GM19240 (cell line): ENCODE measurements at regions not wholly inside any gene's neighbourhood (a gene's known extent, or its start where the extent isn't known, plus 50 kb on each side); places are given as distances from the start of the nearest gene placed in this dataset.

Experiments
- DNase-seq: peaks from one replicate; pipeline ENCODE4 v3.0.0; 2011; ENCODE audit warnings: low spot score; ENCODE audit not compliant: insufficient read length

- DNase-seq: no peak
Observed at GRCh38 chr9:99326917-99327189, 104.8 kb downstream of the SEC61B start.

DNA sequence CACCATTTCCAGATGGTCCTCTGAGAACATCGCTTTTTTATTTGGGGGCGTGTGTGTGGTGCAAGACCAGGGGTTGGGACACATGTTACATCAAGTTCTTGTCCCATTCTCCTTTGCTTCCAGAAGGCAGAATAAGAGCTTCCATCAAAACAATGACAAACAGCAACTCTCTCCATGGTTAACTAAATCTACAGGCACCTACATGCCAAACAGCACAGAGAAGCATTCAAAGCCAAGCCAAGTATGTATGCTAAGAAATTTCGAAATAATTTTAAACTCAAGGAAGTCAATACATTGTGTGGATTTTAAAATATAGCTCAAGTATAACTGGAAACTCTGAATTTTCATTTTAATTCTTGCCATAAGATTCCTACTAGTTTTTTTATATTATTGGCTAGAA is 105.6 kb downstream of the SEC61B start:
- DNase-seq: no peak

- no peak for DNase-seq
Observed at GRCh38 chr9:99335280-99335679, 113.2 kb downstream of the SEC61B start.

- no peak for DNase-seq
Observed at GRCh38 chr9:99336005-99336404, 113.9 kb downstream of the SEC61B start.

- no peak for DNase-seq
Observed at GRCh38 chr9:99336531-99336930, 114.4 kb downstream of the SEC61B start.

GRCh38 chr9:99340281-99340680 is 118.2 kb downstream of the SEC61B start:
- DNase-seq: no peak

GRCh38 chr9:99341686-99342085 is 119.6 kb downstream of the SEC61B start:
- DNase-seq: no peak

DNA sequence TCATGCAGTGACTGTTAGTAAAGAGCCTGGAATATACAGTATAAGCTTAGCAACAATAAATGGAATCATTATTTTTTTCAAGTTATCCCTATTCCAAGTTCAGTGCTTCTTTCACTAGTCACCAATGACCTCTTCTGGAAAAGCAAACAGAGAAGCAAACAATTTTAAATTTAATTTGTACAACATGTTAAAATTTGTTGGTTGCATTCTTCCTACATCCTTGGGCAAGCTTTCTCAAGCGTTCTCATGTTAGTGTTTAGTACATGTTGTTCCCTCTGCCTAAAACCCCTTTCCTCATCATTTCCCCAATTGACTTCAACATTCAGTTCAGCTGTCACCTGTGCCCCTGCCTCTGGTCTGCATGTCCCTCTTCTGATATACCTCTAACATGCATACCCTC is 123.4 kb downstream of the SEC61B start:
- no peak for DNase-seq

DNA sequence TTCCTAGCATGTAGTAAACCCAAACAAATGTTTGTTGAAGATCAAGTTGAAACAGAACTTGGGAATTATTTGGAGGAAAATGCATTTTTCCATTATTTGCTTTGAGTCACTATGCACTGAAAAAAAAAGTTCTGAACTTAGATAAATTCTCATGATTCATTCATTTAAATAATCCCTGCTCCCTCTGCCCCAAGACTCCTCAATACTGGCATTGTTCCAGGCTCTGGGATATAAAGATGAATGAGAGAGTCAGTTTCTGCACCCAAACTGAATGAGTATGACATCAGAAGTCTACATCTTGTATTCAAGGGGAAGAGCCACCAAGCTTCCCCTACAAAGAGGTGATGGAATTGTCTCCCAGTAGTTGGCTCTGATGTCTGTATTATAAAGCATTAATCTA is 123.9 kb downstream of the SEC61B start:
- no peak for DNase-seq

GRCh38 chr9:99347568-99347967 is 125.5 kb downstream of the SEC61B start:
- DNase-seq: no peak

DNA sequence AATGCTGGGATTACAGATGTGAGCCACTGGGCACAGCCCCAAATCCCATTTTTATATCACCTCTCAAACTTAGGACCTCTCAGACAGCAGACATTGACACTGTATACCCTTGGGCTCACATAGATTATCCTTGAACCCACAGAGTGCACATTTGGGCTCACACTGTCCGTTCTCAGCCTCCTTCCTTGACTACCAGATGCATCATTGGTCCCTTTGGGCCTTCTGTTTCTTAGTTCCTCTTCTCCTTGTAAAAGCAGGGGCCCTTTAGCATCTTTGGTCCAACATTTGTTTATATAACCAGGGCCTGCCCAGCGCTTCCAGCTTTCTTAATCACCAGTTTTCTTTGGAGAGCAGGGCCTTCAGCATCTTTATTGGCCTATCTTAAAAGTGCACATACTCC is 126.2 kb downstream of the SEC61B start:
- no peak for DNase-seq

DNA sequence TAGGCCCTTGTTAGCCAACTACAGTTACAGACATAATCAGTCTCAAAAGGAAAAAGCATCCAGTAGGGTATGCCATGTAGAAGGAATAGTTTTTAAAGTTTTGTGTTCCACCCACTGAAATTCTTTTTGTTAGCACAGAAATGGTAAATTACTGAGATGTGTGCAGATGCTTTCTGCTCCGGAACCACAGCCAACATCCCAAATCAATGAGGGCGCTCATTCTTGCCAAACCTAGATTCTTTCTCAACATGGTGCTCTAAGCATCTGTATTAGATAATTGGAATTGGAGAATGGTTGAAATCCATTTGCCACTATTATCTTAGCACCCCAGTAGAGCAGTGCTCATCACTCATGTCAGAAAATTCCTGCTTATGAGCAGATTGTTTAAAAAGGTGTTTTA is 127.8 kb downstream of the SEC61B start:
- no peak for DNase-seq

DNA sequence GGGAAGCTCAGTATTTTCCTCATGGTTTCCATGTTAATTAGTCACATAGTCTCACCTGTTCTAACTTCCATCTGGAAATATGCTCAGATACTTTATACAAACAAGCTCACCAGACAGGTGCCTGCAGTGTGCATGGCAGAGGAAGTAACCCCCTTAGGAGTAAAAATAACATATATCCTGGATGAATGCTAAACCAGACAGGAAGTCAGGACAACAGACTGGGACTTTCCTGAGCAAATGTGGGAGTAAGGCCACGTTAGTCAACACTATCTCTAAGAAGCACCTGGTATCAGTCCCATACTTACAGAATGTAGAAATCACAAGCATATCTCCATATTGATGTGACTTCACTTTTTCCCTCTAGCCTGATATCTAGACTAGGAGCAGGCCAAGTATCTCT is 128.4 kb downstream of the SEC61B start:
- no peak for DNase-seq

DNA sequence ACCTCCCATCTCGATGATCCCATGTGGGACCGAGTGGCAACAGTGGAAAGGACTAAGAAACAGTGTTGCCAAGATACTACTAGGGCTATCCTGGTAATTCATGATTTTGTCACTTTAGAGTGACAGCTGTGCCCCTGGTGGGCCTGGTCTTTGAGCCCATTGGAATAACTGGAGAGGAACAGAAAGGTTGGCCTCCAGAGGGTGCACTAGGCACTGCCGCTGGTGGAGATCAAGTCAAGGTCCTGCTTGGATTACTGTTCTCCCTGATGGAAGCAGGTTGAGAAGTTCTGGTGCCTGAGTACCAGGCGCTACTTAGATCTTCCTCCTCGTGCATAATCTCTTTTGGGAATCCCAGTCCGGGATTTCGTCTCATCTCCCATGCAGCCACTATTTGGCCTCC is 129.6 kb downstream of the SEC61B start:
- no peak for DNase-seq

GRCh38 chr9:99352826-99353225 is 130.7 kb downstream of the SEC61B start:
- no peak for DNase-seq

DNA sequence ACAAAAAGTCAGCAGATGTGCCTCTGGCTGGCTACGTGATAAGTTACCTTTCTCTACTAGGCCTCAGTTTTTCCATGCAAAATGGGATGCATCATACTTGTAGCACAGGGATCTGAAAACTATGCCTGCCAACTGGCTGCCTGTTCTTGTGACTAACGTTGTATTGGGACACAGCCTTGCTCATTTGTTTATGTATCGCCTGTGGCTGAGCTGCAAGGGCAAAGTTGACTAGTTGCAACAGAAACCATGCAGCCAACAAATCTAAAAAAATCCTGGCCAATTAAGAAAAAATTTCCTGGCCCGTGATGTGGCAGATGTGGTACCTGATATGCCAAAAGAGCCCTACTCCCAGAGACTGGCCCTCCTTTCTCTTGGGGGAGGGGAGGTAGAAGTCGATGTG is 131.3 kb downstream of the SEC61B start:
- no peak for DNase-seq

DNA sequence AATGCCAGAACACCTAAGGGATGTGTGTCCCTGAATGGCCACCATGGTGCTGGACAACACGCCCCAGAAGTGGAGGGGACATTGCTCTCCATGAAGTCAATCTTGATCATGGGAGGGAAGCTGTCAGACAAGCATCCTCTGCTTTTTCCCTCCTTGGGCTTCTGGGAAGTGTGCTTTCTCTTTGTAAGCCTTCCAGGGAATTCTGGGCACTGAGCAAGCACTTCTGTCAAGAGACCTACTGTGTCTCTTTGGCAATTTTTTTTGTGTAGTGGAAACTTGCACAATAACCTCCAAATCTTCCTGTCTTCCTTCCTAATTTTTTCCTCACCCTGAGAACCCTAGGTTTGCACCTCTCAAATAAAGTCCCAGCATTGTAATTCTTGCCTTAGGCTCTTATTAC is 132.0 kb downstream of the SEC61B start:
- DNase-seq: no peak

GRCh38 chr9:99356512-99356971 is 134.5 kb downstream of the SEC61B start:
- no peak for DNase-seq

- no peak for DNase-seq
Observed at GRCh38 chr9:99357575-99357974, 135.5 kb downstream of the SEC61B start.

DNA sequence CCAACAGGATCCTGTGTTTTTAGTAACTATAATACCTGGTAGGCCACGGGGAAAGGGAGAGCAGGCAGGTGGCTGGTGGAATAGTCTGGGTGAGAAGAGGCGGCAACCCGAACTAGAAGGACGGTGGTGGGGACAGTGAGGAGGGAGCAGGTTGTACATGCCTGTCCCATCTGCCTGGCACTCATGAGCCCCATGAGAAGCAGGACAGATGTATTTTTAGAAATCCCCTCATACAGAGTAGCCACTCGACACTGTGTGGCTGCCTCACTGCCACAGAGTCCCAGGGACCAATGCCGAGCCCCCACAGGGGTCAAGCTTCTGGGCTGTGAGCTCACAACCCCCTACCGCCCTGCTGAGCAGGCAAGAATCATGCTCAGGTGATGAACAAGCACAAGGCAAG is 136.6 kb downstream of the SEC61B start:
- DNase-seq: no peak

DNA sequence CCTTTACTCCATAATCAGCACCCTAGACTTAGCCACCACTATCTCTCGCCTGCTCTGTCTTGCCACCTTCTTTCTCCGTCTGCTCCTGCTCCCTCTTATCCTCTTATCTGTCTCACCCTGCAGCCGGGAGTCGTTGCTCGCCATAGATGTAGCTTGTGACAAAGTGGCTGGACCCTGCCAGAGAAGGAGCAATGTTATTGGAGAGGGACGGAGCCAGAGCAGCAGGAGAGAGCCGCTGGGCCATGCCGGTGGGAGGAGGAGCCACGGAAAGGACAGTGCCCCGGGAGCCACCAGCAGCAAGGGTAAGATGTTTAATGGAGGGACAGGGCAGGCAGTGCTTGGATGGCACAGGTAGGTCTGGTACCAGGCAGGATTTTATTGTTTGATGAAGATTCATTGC is 137.3 kb downstream of the SEC61B start:
- DNase-seq: no peak

- no peak for DNase-seq
Observed at GRCh38 chr9:99360026-99360425, 137.9 kb downstream of the SEC61B start.

DNA sequence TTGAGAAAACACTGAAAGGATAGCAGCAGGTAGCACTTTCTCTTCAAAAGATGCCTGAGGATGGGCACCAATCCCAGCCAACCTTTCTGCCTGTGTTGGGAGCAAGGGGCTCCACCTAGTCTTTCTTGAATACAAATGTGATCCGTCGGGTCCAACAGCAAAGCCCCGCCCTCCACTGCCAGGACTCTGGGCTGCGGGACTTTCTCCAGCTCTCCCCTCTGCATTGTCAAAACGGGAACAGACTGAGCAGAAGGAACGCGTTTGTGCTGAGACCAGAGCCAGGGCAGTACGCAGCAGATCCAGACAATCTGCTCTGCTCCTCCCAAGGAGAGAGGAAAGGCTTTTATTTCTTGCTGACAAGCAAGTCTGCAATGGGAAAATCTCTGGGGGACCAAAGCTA is 139.7 kb downstream of the SEC61B start:
- no peak for DNase-seq

- no peak for DNase-seq
Observed at GRCh38 chr9:99362321-99362720, 140.2 kb downstream of the SEC61B start.

GRCh38 chr9:99363509-99363908 is 141.4 kb downstream of the SEC61B start:
- no peak for DNase-seq
